ENCODE measurements at regions not wholly inside any gene's neighbourhood (a gene's known extent, or its start where the extent isn't known, plus 50 kb on each side); places are given as distances from the start of the nearest gene placed in this dataset.

DNA sequence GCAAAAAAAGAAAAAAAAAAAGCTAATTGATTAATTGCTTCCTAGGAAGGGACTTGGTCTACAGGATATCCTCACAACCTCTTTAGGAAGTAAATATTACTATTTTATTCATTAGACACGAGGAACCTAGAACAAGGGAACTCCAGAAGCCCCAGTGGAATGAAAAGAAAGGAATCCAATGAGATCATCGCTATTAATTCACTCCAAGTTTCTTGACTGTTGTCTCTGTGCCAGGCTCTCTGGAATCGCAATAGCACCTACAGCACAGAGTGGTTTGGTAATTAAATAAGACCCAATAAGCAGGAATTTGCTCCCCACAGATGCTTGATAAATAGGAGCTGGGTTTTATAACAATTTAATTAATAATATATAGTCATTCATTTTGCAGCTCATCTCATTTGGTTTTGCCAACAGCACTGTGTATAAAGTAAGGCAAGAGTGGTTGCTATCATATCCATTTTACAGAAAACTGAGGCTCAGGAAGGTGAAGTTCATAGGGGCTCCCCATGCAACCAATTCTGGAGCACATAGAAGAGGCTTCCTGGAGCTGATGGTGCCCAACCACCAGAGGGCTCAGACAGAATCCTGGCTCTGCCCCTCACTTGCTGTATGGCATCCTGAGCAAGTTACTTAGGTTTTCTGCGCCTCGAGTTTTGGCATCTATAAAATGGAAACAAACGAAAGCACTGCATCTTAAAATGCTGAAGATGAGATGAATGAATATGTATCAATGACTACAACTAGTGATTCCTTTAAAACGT, 420.2 kb downstream of the MED13L start:
- DNase-seq: no peak

DNA sequence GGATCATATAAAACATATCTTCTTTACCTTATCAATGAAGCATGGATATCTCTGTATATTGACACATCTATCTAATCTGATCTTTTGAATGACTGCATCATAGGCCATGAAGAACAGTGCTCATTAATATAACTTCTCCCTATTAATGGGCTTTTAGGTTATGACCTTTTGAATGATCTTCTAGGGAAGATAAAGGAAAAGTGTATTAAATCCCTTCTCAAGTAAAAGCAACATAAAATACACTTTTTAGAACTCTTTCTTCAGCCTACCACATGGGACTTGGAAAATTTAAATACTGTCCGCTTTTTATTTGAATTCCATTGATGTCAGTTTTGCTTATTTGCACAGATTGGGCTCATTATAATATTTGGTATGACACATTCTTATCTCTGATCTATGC, 425.4 kb downstream of the MED13L start:
- DNase-seq: no peak

DNA sequence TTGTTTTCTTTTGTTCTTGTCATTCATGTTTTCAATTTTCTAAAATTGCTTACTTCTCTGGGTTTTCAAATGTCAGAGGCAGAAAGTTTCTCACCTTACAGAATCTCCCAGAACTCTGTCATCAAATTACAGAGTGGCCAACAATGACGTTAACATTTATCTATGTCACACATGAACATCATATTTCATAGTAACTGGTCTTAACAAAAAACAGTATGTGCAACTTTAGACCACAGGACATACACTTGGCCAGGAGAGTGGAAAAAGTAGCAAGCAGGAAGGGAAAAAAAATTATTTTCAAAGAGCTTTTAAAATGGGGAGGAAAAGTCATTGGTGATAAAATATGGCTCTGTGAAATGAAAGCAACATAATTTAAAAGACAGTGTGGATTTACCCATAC, 426.5 kb downstream of the MED13L start:
- no peak for DNase-seq

DNA sequence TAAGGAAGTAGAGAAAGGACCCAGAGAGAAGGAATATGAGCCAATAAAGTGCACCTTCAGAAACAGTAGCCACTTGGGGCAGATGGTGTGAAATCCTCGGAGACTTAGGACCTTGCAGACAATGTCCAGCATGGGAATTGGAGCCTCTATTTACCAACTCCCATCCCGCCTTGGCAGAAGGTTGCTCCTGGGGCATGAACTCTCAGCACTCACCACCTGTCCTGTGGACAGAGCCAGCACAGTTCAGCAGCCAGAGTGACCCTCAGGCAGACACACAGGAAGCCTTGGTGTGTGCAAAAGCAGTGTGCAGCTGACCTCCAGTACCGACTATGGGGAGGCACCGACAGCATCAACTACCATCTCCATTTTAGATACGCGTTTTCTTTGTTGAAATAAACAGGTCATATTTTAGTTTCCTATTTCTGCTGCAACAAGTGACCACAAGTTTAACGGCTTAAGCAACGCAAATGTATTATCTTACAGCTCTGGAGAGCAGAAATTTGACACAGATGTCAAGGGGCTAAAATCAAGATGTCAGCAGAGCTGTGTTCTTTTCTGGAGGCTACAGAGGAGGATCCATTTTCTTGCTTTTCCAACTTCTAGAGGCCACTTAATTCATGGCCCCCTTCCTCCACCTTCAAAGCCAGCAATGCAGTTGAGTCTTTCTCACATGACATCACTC, 428.1 kb downstream of the MED13L start:
- DNase-seq: no peak

DNA sequence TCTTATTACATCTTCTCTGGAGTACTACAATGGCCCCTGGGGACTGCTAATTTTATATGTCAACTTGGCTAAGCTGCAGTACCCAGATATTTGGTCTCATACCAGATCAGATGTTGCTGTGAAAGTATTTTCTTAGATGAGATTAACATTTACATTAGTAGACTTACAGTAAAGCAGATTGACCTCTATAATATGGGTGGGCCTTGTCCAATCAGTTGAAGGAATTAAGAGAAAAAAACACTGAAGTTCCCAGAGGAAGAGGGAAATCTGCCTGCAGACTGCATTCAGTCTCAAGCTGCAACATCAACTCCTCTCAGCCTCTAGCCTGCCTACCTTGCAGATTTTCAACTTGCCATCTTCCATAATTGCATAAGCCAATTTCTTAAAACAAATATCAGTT, 430.1 kb downstream of the MED13L start:
- DNase-seq: no peak

DNA sequence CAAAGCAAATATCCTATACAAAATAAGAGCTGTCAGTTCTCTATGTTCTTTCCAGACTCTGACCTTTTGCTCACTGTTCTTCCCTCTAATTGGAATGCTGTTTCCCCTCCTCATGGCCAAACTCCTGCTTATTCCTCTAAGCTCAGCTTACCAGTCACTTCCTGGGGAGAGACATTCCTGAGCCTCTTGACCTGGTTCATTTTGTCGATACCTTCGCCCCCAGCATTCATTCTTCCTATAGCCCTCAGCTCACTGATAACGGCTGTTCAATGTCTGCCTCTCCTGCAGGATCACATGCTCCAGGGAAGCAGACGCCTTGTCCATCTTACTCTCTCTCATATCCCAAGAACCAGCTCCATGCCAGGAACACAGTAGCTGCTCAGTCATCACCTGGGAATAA, 431.0 kb downstream of the MED13L start:
- DNase-seq: no peak

DNA sequence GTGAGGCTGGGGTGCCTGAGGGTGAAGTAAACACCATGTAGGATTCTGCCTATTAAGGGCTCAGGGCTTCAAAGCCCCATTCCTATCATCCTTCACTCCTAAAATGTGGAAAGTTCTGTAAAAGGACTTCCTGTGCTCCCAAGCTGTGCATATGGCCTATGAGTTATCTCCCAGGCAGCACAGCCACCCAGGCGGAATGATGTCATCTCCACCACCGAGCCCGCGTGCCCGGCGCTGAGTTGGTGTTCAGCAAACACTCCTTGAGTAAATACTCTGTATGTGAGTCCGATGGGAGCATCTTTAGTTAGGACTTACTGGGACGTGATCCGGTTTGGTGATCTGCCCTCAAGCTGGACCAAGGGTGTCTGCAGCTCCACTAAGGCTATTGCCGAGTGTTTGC, 437.3 kb downstream of the MED13L start:
- no peak for DNase-seq

DNA sequence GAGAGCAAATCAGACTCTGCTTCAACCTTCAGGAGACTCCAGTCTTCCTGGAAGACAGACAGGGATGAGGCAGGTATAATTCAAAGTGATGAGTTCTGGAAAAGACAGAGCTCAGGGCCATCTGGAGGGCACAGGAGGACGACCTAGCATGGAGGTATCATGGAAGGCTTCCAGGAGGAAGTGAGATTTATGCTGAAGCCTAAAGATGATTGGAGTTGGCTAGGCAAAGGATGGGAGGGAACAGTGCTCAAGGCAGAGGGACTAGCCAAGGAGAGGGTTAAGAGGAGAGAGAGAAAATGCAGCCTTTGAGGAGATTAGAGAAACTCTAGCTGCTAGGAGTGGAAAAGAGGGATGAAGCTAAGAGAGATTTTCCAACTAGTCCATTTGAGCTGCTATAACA, 438.5 kb downstream of the MED13L start:
- no peak for DNase-seq

DNA sequence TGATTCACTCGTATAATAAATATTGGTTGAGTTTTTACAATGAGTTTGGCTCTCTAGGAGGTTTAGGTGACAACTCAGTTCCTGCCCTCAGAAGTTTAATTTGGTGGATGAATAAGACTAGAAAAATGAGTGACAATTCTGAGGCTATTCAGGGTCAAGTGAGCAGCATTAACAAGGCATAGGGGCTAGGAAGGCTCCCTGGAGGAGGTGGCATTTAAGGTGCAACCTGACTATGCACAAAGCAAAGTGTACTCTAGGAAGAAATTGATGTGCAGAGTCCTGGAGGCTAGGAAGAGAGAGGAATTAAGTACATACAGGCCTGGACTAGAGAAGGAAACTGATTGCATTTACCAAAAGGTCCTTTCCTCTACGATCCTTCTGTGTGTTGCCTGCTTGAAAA, 440.3 kb downstream of the MED13L start:
- DNase-seq: no peak

DNA sequence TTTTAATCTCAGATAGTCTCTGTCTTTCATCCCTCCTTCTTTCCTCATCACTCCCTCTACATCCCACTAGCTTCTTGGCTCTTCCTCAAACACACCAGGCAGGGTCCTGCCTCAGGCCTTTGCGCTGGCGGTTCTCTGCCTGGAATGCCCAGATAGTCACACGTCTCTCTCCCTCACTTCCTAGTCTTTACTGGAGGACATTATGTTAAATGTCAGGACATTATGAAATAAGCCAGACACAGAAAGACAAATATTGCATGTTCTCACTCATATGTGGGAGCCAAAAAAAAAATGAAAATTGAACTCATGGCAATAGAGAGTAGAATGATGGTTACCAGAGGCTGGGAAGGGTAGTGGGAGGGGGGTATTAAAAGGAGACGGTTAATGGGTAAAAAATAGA, 442.0 kb downstream of the MED13L start:
- no peak for DNase-seq

DNA sequence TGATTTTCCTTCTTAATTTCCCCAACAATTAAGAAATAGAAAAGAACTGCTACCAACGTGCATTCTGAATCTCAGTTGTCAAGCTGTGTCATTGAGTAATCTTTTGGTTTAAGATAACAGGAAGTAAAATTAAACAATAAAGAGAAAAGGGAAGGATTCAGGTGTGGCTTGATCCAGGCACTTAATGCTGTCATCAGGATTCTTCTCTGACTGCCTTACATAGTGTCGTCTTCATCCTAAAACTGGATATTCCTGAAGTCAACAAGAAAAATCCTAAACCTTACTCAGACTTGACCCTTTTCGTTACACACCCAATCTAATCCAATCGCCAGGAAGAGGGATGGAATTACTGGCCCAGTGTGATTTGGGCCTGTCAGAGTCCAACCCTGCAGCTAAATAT, 443.8 kb downstream of the MED13L start:
- DNase-seq: no peak

DNA sequence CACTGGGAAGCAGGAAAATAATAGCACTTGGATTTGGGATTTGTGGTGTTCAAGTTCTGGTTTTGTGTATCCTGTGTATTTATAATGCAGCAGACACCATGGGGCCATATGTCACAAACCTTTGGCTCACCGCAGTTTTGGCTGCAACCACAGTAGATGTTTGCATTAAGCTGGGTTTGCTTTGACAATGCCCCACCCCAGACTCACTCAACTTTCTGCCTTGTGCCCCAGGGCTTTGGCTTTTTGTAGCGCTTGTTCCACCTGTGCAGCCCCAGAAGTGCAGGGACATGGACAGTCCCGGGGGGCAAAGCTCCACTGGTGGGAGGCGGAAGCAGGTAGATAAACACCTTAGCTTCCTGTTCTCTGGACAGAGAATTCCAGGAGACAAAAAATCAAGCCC, 446.9 kb downstream of the MED13L start:
- no peak for DNase-seq

DNA sequence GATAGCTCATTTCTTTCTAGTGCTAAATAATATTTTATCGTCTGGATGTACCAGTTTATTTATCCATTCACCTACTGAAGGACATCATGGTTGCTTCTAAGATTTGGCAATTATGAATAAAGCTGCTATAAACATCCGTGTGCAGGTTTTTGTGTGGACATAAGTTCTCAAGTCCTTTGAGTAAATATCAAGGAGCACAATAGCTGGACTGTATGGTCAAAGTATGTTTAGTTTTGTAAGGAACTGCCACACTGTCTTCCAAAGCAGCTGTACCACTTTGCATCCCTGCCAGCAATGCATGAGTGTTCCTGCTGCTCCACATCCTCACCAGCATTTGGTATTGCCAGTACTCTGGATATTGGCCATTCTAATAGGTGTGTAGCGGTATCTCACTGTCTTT, 447.4 kb downstream of the MED13L start:
- no peak for DNase-seq

DNA sequence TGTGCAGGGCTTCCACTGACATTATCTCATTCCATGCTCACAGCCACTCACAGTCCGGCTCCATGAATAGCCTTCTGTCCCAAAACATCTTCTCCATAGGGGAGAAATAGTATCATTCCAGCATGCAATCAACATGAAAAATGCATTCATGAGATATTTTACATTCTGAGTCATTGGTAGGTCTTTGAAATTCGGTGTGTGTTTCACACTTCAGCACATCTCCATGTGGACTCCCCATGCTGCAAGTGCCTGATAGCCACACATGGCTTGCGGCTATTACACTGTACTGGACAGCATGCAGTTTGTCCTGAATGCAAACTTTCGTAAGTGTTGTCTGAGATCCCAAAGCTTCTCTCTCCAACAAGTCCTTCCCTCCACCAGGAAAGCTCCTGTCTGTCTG, 449.3 kb downstream of the MED13L start:
- no peak for DNase-seq

DNA sequence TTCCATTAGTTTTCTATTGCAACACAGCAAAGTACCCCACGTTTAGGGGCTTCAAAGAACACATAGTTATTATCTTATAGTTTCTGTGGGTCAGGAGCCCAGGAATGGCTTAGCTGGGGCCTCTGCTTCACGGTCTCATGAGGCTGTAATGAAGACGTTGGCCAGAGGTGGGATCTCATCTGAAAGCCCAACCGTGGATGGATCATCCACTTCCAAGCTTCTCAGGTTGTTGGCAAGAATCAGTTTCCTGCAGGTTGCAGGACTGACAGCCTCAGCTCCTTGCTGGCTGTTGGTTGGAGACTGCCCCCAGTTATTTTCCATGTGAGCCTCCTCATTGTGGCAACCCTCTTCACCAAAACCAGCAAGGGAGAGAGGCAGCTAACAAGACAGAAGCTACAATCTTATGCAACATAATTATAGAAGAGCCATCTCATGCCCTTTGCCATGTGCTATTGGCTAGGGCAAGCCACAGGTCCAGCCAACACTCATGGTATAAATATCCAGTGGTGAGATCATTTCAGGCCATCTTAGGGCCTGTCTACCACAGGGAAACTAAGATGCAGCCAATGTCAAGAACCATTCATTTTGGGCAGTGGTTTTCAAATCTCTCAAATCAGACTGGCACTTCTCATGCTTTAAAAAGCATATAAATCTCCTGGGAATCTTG, 452.4 kb downstream of the MED13L start:
- no peak for DNase-seq

DNA sequence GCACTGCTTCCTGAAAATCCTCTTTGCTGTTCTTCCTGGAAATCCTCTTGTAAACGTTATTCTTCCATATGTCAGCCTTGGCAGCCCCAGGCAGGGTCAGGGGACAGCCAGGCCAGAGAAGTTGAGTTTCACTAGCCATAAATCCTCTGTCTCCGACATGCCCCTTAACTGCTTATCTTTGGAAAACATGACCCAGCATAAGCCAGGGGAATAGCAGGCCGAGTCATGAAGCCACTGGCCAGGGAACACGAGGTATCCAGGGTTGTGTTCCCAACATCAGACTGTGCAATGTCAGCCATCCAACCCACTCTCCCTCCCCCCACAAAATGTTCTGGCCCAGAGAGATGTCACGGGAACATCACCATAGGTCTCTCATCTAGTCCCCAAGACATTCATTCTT, 453.9 kb downstream of the MED13L start:
- no peak for DNase-seq

DNA sequence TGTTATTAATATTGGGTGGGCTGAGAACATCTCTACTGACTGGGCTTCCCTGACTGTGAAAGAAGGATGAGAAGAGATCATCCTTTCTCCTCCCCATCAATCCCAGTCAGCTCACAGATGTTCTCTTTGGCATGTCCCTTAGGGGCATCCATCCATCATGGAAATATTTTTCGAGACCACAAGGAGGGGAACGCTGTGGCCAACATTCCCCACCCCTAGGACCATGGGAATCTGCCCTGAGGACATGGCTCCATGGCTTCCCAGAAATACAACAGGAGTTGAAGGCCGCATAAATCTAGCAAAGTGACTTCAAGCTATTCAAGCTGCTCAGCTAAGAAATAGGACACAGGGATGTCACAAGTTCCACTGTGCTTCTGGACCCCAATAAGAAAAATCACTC, 456.8 kb downstream of the MED13L start:
- no peak for DNase-seq

DNA sequence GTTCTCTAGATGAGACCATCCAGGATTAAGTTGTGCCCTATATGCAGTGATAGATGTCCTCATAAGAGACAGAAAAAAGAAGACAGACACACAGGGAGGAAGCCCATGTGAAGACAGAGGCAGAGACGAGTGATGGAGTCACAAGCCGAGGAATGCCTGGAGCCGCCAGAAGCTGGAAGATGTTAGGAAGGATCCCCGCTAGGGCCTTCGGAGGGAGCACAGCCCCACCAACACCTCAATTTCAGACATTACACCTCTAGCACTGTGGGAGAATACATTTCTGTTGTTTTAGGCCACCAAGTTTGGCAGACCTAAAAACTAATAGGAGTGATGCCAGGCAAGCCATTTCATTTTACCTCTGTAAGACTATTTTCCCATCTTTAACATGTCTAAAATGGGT, 458.5 kb downstream of the MED13L start:
- DNase-seq: no peak

DNA sequence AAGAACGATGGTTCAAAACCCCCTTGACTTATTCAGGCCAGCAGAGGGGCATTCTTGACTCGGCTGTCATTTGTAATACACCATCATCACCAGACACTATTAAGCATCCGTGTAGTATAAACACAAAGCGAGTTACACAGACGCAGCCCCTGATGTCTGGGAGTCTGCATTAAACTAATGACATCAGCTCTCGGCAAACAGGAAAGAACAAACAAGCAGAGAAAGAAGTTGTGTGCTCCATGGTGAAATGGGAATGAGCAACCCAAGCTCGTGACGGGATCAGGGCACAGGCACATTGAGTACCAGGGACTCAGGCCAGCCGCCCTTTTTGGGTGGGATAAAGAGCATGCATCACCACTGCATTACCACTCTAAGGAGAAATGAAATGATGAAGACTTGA, 460.1 kb downstream of the MED13L start:
- no peak for DNase-seq

DNA sequence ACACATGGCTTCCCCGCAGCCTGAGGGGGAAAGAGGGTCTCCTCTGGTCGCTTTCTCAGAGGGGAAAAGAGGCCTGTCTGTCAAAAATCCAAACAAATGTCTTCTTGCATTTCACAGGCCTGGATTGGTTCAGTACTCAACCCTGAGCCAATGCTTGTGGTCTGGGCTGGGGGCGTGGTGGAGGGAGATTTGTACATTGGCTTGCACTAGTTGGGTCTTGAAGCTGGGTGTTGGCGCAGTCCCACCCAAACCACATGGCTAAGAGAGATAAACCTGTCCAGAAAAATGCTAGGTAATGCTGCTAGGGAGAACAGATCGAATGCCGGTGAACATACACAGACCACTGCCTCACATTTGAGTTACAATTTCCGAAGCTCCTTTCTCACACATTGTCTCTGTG, 461.6 kb downstream of the MED13L start:
- no peak for DNase-seq

DNA sequence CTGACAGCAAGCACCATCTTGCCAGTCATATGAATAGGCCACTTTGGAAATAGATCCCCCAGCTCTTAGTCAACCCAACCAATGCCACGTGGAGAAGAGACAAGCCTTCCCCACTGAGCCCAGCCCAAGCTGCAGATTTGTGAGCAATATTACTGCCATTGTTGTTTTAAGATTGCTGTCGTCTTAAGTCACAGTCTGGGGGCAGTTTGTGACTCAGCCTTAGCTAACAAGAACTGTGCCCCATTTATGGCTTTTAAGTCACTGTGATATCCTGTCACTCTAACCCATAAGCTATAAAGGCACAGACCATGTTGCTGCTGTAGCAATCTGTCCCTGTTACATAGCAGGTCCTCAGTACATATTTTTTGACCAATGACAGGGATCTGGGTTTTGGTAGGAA, 464.2 kb downstream of the MED13L start:
- DNase-seq: no peak

DNA sequence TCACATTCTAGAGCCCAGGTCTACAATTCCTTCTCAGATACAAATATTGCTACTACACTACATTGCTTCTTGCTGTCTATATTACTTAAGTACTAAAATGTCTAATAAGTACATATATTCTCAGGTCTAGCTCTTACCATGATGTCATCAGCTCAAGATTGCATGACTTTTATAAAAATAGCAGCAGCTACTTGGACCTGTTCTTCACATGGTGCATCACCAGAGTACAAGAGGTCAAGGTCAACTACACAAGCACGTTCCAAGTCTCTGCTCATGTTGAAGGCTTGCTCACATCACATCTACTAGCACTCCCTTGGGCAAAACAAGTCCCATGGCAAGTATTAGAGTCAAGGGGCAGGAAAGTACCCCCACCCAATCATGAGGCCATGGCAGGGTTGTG, 465.6 kb downstream of the MED13L start:
- DNase-seq: no peak

DNA sequence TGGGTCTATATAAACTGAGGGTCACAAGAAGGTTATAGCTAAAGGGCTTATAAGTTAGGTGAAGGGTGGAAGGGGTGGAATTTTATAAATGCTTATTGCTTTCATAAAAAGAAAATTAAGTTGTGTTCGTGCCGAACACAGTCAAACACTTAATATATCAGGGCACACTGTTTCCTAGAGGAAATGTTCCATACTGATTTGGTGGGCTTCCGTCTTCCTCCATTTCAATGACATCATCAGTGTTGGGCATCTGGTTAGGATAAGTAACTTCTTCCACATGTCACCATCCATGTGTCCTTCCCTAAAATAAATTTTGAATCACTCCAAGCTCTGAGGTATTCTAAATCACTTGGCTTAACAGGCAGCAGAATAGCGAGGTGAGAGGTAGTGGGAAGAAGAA, 466.4 kb downstream of the MED13L start:
- no peak for DNase-seq

DNA sequence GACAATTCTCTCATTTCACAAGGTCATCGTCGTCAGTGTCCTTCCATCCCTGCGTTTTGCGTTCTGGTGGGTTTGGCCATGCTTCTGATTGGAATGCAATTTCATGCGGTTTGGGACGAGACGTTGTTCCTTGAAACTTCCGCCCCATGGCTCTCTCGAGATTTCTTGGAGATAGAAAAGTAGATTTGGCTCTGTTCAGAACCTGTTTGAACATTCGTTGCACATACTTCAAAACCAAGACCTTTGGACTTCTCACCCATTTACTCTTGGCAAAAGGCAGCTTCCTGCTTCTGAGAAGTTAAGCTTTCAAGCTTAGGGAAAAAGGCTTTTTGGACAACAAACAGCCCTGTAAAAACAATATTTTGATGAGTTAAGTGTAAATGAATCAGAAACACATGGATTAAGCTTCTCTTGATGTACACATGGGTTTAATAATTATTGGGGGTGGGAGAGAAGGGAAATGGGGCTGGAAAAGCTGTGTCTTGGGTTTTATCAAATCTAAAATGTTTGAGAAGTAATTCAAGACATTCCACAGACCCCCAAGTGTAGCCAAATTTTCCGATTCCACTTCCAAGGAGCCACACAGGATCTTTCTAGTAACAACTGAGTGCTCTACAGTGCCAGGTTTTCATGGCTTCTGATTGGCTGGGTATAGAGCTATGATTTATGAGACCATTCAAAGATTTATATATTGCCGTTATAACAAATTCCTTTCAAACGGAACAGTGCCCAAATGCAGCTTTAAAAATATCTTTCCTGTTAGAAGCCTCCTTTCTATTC, 467.2 kb downstream of the MED13L start:
- DNase-seq: no peak

All from NCI-H446 treated with DMSO at 0.1 percent for 48 hours (cell line).